Psoas muscle (tissue), 7 donors: ENCODE measurements at regions not wholly inside any gene's neighbourhood (a gene's known extent, or its start where the extent isn't known, plus 50 kb on each side); places are given as distances from the start of the nearest gene placed in this dataset.

ENCODE experiments used
- ATAC-seq, 4 donors: fragments of 200-7000 bp; cut with Tn5 transposase; one replicate each; pipeline ENCODE4 v1.9.1; 2020; ENCODE audit warnings: moderate library complexity in 3 of 4, mild to moderate bottlenecking in 2 of 4
- DNase-seq, 2 donors: peaks; one replicate each; pipeline ENCODE4 v3.0.0-alpha.2; 2020
- H3K27ac ChIP-seq: fragments of 200-600 bp; one replicate; pipeline ENCODE4 v1.8.0; 2022
- H3K27me3 ChIP-seq, 3 donors: fragments of 200-600 bp in 1 of 3; one replicate each; pipeline versions ENCODE4 v1.6.1 to v1.8.0; 2013 to 2022; ENCODE audit warnings: low read length in 2 of 3, mild to moderate bottlenecking in 2 of 3, moderate library complexity in 1 of 3; ENCODE audit not compliant: insufficient read depth in 3 of 3
- H3K36me3 ChIP-seq, 2 donors: fragments of 200-600 bp in 1 of 2; one replicate each; pipeline versions ENCODE4 v1.6.1 to v1.8.0; 2013 to 2022; ENCODE audit warnings: low read depth in 1 of 2, mild to moderate bottlenecking in 1 of 2, moderate library complexity in 1 of 2; ENCODE audit not compliant: insufficient read depth in 1 of 2
- H3K4me1 ChIP-seq: fragments of 200-600 bp; one replicate; pipeline ENCODE4 v1.8.0; 2022
- H3K4me3 ChIP-seq: fragments of 200-600 bp; one replicate; pipeline ENCODE4 v1.8.0; 2022; ENCODE audit warnings: mild to moderate bottlenecking
- H3K9me3 ChIP-seq: fragments of 200-600 bp; one replicate; pipeline ENCODE4 v1.8.0; 2022
- WGBS, 3 donors: extraction: QIAGEN DNeasy Blood & Tissue Kit; methylation state at CpG; one replicate each; pipeline versions ENCODE4 v1.1.6 to v1.1.7; 2013; 5-methylcytosine and 5-hydroxymethylcytosine counted together
- intact Hi-C, 2 donors: fragments of 100-400 bp; cut with DNase I; formaldehyde crosslinking; loops; one replicate each; pipeline versions ENCODE4 v1.11.0 to v1.14.2; 2022
- TF ChIP-seq, protein P1 (sequence below): fragments of 200-600 bp; IDR thresholded peaks from one replicate; pipeline ENCODE4 v1.8.0; 2022; ENCODE audit warnings: antibody characterized with exemption
- donor health status: healthy with polysubstance abuse.
- donor health status: DM: no; HTN: no; CAD: no; lungs with moderate emphysema.
- donor health status: Bipolar disorder and iron deficiency.
- donor health status: healthy.
- donor health status: DM: yes; HTN: yes; CAD: no.
- donor health status: DM: no; HTN: no; CAD: no.
- donor health status: DM: yes; HTN: yes; CAD: no.

DNA sequence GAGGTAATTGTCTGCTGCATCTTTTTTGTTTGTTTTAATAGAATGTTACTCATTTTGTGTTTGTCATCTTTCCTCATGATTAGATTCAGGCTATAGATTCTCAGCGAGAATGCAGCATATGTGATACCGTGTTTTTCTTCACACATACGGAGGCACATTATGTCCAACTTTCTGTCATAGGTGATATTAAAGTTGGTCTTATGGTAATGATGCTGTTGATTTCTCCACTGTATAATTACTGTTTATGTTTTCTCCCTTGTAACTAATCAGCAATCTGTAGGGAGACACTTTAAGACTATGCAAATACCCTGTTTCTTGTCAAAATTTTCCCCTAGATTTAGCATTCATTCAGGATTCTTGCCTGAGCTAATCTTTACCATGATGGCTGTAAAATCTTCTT lies 87.6 kb downstream of the CLDN1 start:
- Histone ChIP-seq H3K27me3 (no peaks in the 10 kb centered on the region), H3K9me3 (peaks cover under 1% of the 10 kb centered on the region), H3K4me3 (no peak overlapping the region), H3K4me1 (no peaks in the 10 kb centered on the region), H3K36me3 (no peaks in the 10 kb centered on the region), H3K27ac (no peak overlapping the region)
- TF ChIP-seq, protein P1, sequence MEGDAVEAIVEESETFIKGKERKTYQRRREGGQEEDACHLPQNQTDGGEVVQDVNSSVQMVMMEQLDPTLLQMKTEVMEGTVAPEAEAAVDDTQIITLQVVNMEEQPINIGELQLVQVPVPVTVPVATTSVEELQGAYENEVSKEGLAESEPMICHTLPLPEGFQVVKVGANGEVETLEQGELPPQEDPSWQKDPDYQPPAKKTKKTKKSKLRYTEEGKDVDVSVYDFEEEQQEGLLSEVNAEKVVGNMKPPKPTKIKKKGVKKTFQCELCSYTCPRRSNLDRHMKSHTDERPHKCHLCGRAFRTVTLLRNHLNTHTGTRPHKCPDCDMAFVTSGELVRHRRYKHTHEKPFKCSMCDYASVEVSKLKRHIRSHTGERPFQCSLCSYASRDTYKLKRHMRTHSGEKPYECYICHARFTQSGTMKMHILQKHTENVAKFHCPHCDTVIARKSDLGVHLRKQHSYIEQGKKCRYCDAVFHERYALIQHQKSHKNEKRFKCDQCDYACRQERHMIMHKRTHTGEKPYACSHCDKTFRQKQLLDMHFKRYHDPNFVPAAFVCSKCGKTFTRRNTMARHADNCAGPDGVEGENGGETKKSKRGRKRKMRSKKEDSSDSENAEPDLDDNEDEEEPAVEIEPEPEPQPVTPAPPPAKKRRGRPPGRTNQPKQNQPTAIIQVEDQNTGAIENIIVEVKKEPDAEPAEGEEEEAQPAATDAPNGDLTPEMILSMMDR, result no peak
- DNase-seq (no peak), ATAC-seq (no peak)
- WGBS, 3 donors, result 89 to 98% (median 93%) methylated on average over 3 of the region's 3 CpGs
- intact Hi-C loops, result no loop called here

DNA sequence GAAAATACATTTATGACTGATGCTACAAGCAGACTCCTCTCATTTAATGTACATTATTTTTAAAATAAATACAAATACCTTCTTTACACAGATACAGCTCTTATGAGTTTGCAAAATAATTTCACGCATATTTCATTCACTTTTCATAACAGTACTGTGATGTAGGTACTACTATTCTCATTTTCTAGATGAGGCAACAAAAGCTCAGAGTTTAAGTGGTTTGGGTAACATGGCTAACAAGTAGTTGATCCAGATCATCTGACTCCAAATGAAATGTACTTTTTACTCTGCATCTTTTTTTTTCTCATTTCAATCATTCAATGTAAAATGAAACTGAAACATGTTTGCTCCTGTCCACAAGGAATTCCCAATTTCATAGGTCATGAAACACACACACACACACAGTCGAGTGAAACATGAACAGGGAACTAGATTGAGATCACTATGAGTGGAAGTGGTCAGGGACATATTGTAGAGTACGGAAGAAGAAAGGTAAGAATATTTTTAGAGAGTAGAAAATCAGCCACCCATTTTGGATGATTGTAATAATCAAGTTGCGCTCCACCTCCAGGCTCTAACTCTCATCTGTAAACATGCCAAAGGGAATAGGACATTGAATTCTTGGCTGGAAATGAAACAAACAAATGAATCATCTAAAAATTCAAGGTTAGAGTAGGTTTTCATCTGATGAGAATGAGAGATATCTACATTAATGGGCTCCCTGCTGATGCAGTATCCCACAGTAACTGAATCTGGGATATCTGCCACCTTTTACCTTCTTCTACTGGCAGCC lies 92.4 kb downstream of the CLDN1 start:
- 71 to 76% (median 73%) methylated on average over 4 of the region's 4 CpGs for whole genome bisulfite sequencing, 3 donors
- no peaks in the 10 kb centered on the region for H3K9me3 ChIP-seq
- no peaks in the 10 kb centered on the region for H3K27me3 ChIP-seq
- no peaks in the 10 kb centered on the region for H3K36me3 ChIP-seq
- TF ChIP-seq, protein P1, result no peak
- ATAC-seq, result no peak
- no peak for DNase-seq
- intact Hi-C loops, result loop anchor here (5.0 to 10.0 kb wide), 2 partner anchors 92 to 195 kb away; partner anchors contain the start of gene CLDN1 (in 1 of the 2)
- no peak overlapping the region for H3K27ac ChIP-seq
- H3K4me3 ChIP-seq, result no peak overlapping the region
- no peaks in the 10 kb centered on the region for H3K4me1 ChIP-seq

DNA sequence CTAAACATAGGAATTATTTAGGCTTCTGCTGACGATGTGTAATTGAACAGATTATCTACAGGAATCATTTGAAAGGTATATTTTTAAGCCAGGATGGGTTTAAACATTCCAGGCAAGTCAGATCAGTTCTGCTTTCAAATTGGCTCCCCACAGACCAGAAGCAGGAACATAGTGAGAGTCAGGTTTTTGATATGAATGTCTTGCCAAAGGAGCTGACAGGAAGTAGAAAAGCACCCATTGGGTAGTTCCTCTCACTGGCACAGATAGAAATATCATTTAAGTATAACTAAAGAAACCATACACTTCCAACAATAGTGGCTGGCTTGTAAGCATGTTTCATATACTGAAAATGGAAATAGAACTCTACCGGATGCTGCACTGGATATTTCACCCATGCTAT lies 95.2 kb downstream of the CLDN1 start:
- WGBS, 3 donors, result 64 to 70% (median 66%) methylated on average over 2 of the region's 2 CpGs
- no peak for ATAC-seq

DNA sequence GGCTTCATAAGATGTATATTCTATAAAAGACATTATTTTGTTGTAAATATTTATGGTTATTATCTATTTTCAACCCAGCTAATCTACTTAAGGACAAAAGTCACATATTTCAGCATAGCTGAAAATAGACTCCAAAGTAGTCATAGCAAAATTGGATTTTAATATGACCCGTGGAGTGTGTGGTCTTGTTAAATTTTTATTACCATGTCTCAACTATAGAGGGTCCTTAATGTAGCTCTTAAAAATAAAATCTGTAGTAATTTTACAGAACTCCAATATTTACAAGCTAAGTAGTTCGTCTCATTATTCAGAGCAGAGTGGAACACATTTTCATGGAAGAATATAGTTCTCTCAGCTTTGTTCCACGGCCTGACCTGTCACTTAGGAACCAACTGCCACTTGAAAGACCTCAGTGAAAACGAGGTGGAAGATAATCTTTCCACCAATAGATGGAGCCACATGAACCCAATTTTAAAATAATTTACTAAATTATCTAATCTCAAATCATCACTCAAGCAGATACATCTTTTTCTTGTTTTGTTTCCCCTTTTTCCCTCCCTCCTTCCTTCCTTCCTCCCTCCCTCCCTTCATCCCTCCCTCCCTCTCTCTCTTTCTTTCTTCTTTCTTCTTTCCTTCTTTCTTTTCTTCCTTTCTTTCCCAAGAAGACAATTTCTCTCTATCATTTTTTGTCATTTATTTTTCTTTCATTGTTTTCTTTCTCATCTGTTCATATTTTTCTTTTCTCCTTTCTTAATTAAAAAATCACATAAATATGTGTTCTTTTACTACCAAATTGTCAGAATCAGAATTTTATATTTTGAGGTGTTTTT lies 97.2 kb downstream of the CLDN1 start:
- 25 to 28% (median 28%) methylated on average over 4 of the region's 4 CpGs for WGBS, 3 donors
- intact Hi-C loops, result loop anchor here (5.0 to 10.0 kb wide), 2 partner anchors 97 to 200 kb away; partner anchors contain the start of gene CLDN1 (in 2 of the 2)

More for the DNA sequence above, 95.2 kb downstream of the CLDN1 start:
- no peak overlapping the region for H3K27ac ChIP-seq
- no peak for DNase-seq
- no peaks in the 10 kb centered on the region for H3K27me3 ChIP-seq
- intact Hi-C loops, result loop anchor here (5.0 to 10.0 kb wide), 2 partner anchors 95 to 198 kb away; partner anchors contain the start of gene CLDN1 (in 1 of the 2)
- no peak overlapping the region for H3K4me3 ChIP-seq
- H3K36me3 ChIP-seq, result no peaks in the 10 kb centered on the region
- TF ChIP-seq, protein P1, result no peak
- no peaks in the 10 kb centered on the region for H3K9me3 ChIP-seq
- H3K4me1 ChIP-seq, result no peaks in the 10 kb centered on the region

More for the DNA sequence above, 97.2 kb downstream of the CLDN1 start:
- DNase-seq (no peak), ATAC-seq (no peak)
- no peak overlapping the region for H3K4me3 ChIP-seq
- no peaks in the 10 kb centered on the region for H3K27me3 ChIP-seq
- no peaks in the 10 kb centered on the region for H3K36me3 ChIP-seq
- no peaks in the 10 kb centered on the region for H3K9me3 ChIP-seq
- TF ChIP-seq, protein P1, result peak; percentile 39
- H3K4me1 ChIP-seq, result no peaks in the 10 kb centered on the region
- H3K27ac ChIP-seq, result no peak overlapping the region
